ENCODE measurements at regions not wholly inside any gene's neighbourhood (a gene's known extent, or its start where the extent isn't known, plus 50 kb on each side); places are given as distances from the start of the nearest gene placed in this dataset.
A peak's percentile ranks its signal among the peaks of the same experiment; 100 is the strongest.

GRCh38 chr20:1842281-1842680 is 52.9 kb upstream of the SIRPA start (continued):
- TF ChIP-seq, protein P1, sequence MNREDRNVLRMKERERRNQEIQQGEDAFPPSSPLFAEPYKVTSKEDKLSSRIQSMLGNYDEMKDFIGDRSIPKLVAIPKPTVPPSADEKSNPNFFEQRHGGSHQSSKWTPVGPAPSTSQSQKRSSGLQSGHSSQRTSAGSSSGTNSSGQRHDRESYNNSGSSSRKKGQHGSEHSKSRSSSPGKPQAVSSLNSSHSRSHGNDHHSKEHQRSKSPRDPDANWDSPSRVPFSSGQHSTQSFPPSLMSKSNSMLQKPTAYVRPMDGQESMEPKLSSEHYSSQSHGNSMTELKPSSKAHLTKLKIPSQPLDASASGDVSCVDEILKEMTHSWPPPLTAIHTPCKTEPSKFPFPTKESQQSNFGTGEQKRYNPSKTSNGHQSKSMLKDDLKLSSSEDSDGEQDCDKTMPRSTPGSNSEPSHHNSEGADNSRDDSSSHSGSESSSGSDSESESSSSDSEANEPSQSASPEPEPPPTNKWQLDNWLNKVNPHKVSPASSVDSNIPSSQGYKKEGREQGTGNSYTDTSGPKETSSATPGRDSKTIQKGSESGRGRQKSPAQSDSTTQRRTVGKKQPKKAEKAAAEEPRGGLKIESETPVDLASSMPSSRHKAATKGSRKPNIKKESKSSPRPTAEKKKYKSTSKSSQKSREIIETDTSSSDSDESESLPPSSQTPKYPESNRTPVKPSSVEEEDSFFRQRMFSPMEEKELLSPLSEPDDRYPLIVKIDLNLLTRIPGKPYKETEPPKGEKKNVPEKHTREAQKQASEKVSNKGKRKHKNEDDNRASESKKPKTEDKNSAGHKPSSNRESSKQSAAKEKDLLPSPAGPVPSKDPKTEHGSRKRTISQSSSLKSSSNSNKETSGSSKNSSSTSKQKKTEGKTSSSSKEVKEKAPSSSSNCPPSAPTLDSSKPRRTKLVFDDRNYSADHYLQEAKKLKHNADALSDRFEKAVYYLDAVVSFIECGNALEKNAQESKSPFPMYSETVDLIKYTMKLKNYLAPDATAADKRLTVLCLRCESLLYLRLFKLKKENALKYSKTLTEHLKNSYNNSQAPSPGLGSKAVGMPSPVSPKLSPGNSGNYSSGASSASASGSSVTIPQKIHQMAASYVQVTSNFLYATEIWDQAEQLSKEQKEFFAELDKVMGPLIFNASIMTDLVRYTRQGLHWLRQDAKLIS (CRISPR knock-in tag; IDR thresholded peaks at IDR 0.05): no peak
- TF ChIP-seq ELF3 (CRISPR knock-in tag; IDR thresholded peaks at IDR 0.05): no peak
- TF ChIP-seq, protein P2, sequence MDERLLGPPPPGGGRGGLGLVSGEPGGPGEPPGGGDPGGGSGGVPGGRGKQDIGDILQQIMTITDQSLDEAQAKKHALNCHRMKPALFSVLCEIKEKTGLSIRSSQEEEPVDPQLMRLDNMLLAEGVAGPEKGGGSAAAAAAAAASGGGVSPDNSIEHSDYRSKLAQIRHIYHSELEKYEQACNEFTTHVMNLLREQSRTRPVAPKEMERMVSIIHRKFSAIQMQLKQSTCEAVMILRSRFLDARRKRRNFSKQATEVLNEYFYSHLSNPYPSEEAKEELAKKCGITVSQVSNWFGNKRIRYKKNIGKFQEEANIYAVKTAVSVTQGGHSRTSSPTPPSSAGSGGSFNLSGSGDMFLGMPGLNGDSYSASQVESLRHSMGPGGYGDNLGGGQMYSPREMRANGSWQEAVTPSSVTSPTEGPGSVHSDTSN (CRISPR knock-in tag; IDR thresholded peaks at IDR 0.05): no peak

GRCh38 chr20:1841554-1842140 is 53.6 kb upstream of the SIRPA start:
- H3K79me2 ChIP-seq (ENCODE audit: insufficient read depth, low read length): no peaks in the 10 kb centered on the region
- no peaks in the 10 kb centered on the region for H3K27me3 ChIP-seq (ENCODE audit: control insufficient read depth in 1 of 2, insufficient read depth in 2 of 2, low read length in 2 of 2)
- in situ Hi-C loops (cut with HindIII; ENCODE audit: extremely low pct_ligation_motif_present, low pct_unique_long_range_greater_than_20kb) (no loop called here), intact Hi-C loops (cut with micrococcal nuclease; ENCODE audit: unreplicated experiment) (no loop called here)
- H2AFZ ChIP-seq (ENCODE audit: low read length): no peak overlapping the region
- ATAC-seq: no peak
- no peaks in the 10 kb centered on the region for H4K20me1 ChIP-seq (ENCODE audit: insufficient read depth, low read length)
- CTCF ChIA-PET (ENCODE audit: low intra/inter-chr PET ratio, low total read pairs): no interaction called here
- no peak overlapping the region for H3K4me2 ChIP-seq (ENCODE audit: low read depth, low read length)
- no peak for FAIRE-seq
- POLR2A ChIA-PET: no interaction called here
- H3K4me1 ChIP-seq (ENCODE audit: insufficient read depth, low read length): no peaks in the 10 kb centered on the region
- no peak for DNase-seq (ENCODE audit: low spot score)
- TF ChIP-seq CEBPB (IDR thresholded peaks at IDR 0.05; ENCODE audit: borderline replicate concordance, low read depth, low read length) (0 out of 2 replicates have a peak, but pooled peaks have one; percentile 35), GMEB1 (CRISPR knock-in tag; IDR thresholded peaks at IDR 0.05; ENCODE audit: borderline replicate concordance) (no peak)
- no peaks in the 10 kb centered on the region for H3K36me3 ChIP-seq (replicated peaks in 1 of 2; ENCODE audit: control insufficient read depth in 1 of 2, insufficient read depth in 2 of 2, low read length in 2 of 2)
- 45% methylated on average over 6 of the region's 6 CpGs for WGBS (ENCODE audit: low lambda C conversion rate)
- no peak overlapping the region for H3K9ac ChIP-seq (ENCODE audit: insufficient read depth, low read depth, low read length)
- BruUV-seq (replicated peaks): no TSS peak
- H3K9me3 ChIP-seq (ENCODE audit: low read length): no peaks in the 10 kb centered on the region
- no peak overlapping the region for H3K27ac ChIP-seq (ENCODE audit: extremely low read length, insufficient read depth, low read length)
- H3K4me3 ChIP-seq (replicated peaks in 1 of 3; ENCODE audit: insufficient read depth in 1 of 3, low read depth in 2 of 3, low read length in 3 of 3): no peak overlapping the region

Data from HepG2 (cell line).